ENCODE measurements at regions not wholly inside any gene's neighbourhood (a gene's known extent, or its start where the extent isn't known, plus 50 kb on each side); places are given as distances from the start of the nearest gene placed in this dataset.

GRCh38 chr3:176313426-176313825 is 883.9 kb downstream of the TBL1XR1 start (continued):
- TF ChIP-seq ZNF707 (CRISPR knock-in tag; conservative IDR thresholded peaks at IDR 0.05) (no peak), ZNF165 (CRISPR knock-in tag; IDR thresholded peaks at IDR 0.05; ENCODE audit: borderline replicate concordance) (no peak), ZNF395 (CRISPR knock-in tag; IDR thresholded peaks at IDR 0.05) (no peak), SIX5 (IDR thresholded peaks at IDR 0.05; ENCODE audit: borderline replicate concordance in 1 of 2, insufficient read depth in 1 of 2, low read depth in 1 of 2, low read length in 2 of 2) (no peak), PHF8 (IDR thresholded peaks at IDR 0.05; ENCODE audit: borderline replicate concordance, low read length) (no peak), ZNF695 (CRISPR knock-in tag; IDR thresholded peaks at IDR 0.05) (no peak), SP1 (CRISPR knock-in tag; IDR thresholded peaks at IDR 0.05) (no peak), ZBTB43 (CRISPR knock-in tag; IDR thresholded peaks at IDR 0.05) (no peak)

GRCh38 chr3:176310641-176311040 is 886.6 kb downstream of the TBL1XR1 start:
- Histone ChIP-seq H3K9me1 (ENCODE audit: control insufficient read depth, insufficient read depth, low read length) (no peaks in the 10 kb centered on the region), H3K4me1 (replicated peaks in 1 of 2; ENCODE audit: control insufficient read depth in 2 of 2, insufficient read depth in 2 of 2, low read length in 2 of 2) (no peaks in the 10 kb centered on the region), H3K4me2 (ENCODE audit: insufficient read depth, low read length) (no peak overlapping the region), H3K79me2 (ENCODE audit: control insufficient read depth, insufficient read depth, low read length) (no peaks in the 10 kb centered on the region), H3K9ac (ENCODE audit: insufficient read depth in 1 of 2, low read depth in 2 of 2, low read length in 2 of 2) (no peak overlapping the region), H3K27me3 (ENCODE audit: control insufficient read depth in 2 of 2, insufficient read depth in 2 of 2, low read length in 2 of 2) (no peaks in the 10 kb centered on the region), H3K9me3 (replicated peaks; ENCODE audit: control insufficient read depth, insufficient read depth, low read depth, low read length) (no peaks in the 10 kb centered on the region), H2AFZ (ENCODE audit: low read depth, low read length) (no peak overlapping the region), H3K27ac (ENCODE audit: extremely low read depth, low read depth, low read length) (no peak overlapping the region), H3K4me3 (no peak overlapping the region), H3K36me3 (ENCODE audit: control insufficient read depth, insufficient read depth, low read length) (no peaks in the 10 kb centered on the region), H4K20me1 (replicated peaks; ENCODE audit: control insufficient read depth, insufficient read depth, low read length) (no peaks in the 10 kb centered on the region)
- intact Hi-C loops (cut with micrococcal nuclease): no loop called here
- no TSS peak for BruUV-seq (replicated peaks)
- in situ Hi-C loops (cut with MboI): no loop called here
- DNase-seq (ENCODE audit: extremely low read depth in 1 of 4, low spot score in 3 of 4) (no peak), ATAC-seq (no peak), FAIRE-seq (no peak)
- POLR2A ChIA-PET: no interaction called here
- CTCF ChIA-PET (ENCODE audit: low intra/inter-chr PET ratio): no interaction called here
- WGBS (ENCODE audit: insufficient coverage, low coverage, missing lambda C conversion rate): 5% methylated on average over 4 of the region's 4 CpGs
- TF ChIP-seq ZFP91 (CRISPR knock-in tag; IDR thresholded peaks at IDR 0.05) (no peak), USF1 (CRISPR knock-in tag; IDR thresholded peaks at IDR 0.05) (no peak), RBFOX2 (IDR thresholded peaks at IDR 0.05; ENCODE audit: low read depth, low read length) (no peak), ZNF282 (CRISPR knock-in tag; IDR thresholded peaks at IDR 0.05) (no peak), NBN (IDR thresholded peaks at IDR 0.05; ENCODE audit: low read depth) (no peak), POLR2B (IDR thresholded peaks at IDR 0.05; ENCODE audit: low read depth, partially characterized antibody) (no peak), XRCC5 (IDR thresholded peaks at IDR 0.05; ENCODE audit: low read depth, low read length) (no peak), VEZF1 (CRISPR knock-in tag; IDR thresholded peaks at IDR 0.05) (no peak)

Measured in K562 (cell line).